HepG2 (cell line): ENCODE measurements at regions not wholly inside any gene's neighbourhood (a gene's known extent, or its start where the extent isn't known, plus 50 kb on each side); places are given as distances from the start of the nearest gene placed in this dataset.

Source experiments
- ARNTL ChIP-seq: sonication (generic); formaldehyde crosslinking; IDR thresholded peaks from 2 replicates; pipeline ENCODE4 v1.4.0; 2020; ENCODE audit warnings: mild to moderate bottlenecking, missing genetic modification reagents
- CBX5 ChIP-seq: sonication (generic); formaldehyde crosslinking; IDR thresholded peaks from 2 replicates; pipeline ENCODE4 v1.4.0; 2020; ENCODE audit warnings: missing genetic modification reagents, borderline replicate concordance
- CHD4 ChIP-seq: fragments of 200-600 bp; sonication (generic); IDR thresholded peaks from 2 replicates; pipeline ENCODE4 v1.7.0; 2017; ENCODE audit warnings: mild to moderate bottlenecking, low read length, borderline replicate concordance
- CREB1 ChIP-seq, 2 experiments: fragments of 450-650 bp in 1 of 2; IDR thresholded peaks; 2 replicates each; pipeline ENCODE4 v1.6.1; 2016 to 2017; ENCODE audit warnings: control low read depth in 1 of 2, mild to moderate bottlenecking in 1 of 2, missing compliant biosample characterization in 1 of 2, missing genetic modification characterization in 1 of 2
- ELF4 ChIP-seq: sonication (generic); formaldehyde crosslinking; IDR thresholded peaks from 2 replicates; pipeline ENCODE4 v1.5.0; 2020; ENCODE audit warnings: missing genetic modification reagents, mild to moderate bottlenecking, moderate library complexity, borderline replicate concordance
- FOSL2 ChIP-seq: sonication (generic); formaldehyde crosslinking; IDR thresholded peaks from 2 replicates; pipeline ENCODE4 v1.4.0; 2020; ENCODE audit warnings: missing genetic modification reagents
- JUN ChIP-seq: sonication (generic); formaldehyde crosslinking; IDR thresholded peaks from 2 replicates; pipeline ENCODE4 v1.4.0; 2020; ENCODE audit warnings: mild to moderate bottlenecking, missing genetic modification reagents
- KDM3A ChIP-seq: IDR thresholded peaks from 2 replicates; pipeline ENCODE4 v1.6.1; 2018; ENCODE audit warnings: low read depth, missing compliant biosample characterization
- MYNN ChIP-seq: sonication (generic); formaldehyde crosslinking; IDR thresholded peaks from 2 replicates; pipeline ENCODE4 v1.4.0; 2020; ENCODE audit warnings: mild to moderate bottlenecking, low read depth, missing genetic modification reagents
- NONO ChIP-seq, 2 experiments: fragments of 450-650 bp in 1 of 2; sonication (generic) in 1 of 2; formaldehyde crosslinking in 1 of 2; IDR thresholded peaks in 1 of 2; conservative IDR thresholded peaks in 1 of 2; 2 replicates each; pipeline versions ENCODE4 v1.6.1 to v1.8.0; 2017 to 2022; ENCODE audit warnings: mild to moderate bottlenecking in 1 of 2, missing genetic modification reagents in 1 of 2, moderate library complexity in 1 of 2
- PCBP2 ChIP-seq: fragments of 200-400 bp; formaldehyde crosslinking; optimal IDR thresholded peaks from 2 replicates; pipeline ENCODE3; 2018; ENCODE audit warnings: low read length, low read depth; ENCODE audit not compliant: poor library complexity, severe bottlenecking
- PHF8 ChIP-seq: sonication (generic); formaldehyde crosslinking; IDR thresholded peaks from 2 replicates; pipeline ENCODE4 v1.5.0; 2020; ENCODE audit warnings: missing genetic modification reagents
- SAP130 ChIP-seq: IDR thresholded peaks from 2 replicates; pipeline ENCODE4 v1.6.1; 2016; ENCODE audit warnings: low read depth
- SNRNP70 ChIP-seq: fragments of 200-400 bp; formaldehyde crosslinking; IDR thresholded peaks from 2 replicates; pipeline ENCODE4 v1.6.1; 2017; ENCODE audit warnings: mild to moderate bottlenecking, low read depth, low read length, moderate library complexity
- TSC22D2 ChIP-seq: sonication (generic); formaldehyde crosslinking; IDR thresholded peaks from 2 replicates; pipeline ENCODE4 v1.5.1; 2020; ENCODE audit warnings: missing genetic modification reagents, mild to moderate bottlenecking, borderline replicate concordance
- ZNF234 ChIP-seq: sonication (generic); formaldehyde crosslinking; conservative IDR thresholded peaks from 2 replicates; pipeline ENCODE4 v1.5.1; 2020; ENCODE audit warnings: mild to moderate bottlenecking, missing genetic modification reagents
- ZNF383 ChIP-seq: sonication (generic); formaldehyde crosslinking; IDR thresholded peaks from 2 replicates; pipeline ENCODE4 v1.4.0; 2020; ENCODE audit warnings: missing genetic modification reagents, mild to moderate bottlenecking, borderline replicate concordance
- ZNF572 ChIP-seq: sonication (generic); formaldehyde crosslinking; IDR thresholded peaks from 2 replicates; pipeline ENCODE4 v1.5.1; 2020; ENCODE audit warnings: mild to moderate bottlenecking, missing genetic modification reagents
- ZNF850 ChIP-seq: sonication (generic); formaldehyde crosslinking; conservative IDR thresholded peaks from 2 replicates; pipeline ENCODE4 v1.9.0; 2021; ENCODE audit warnings: mild to moderate bottlenecking, missing genetic modification reagents
- TF ChIP-seq, protein P1 (sequence below): IDR thresholded peaks from 2 replicates; pipeline ENCODE4 v1.6.1; 2016; ENCODE audit warnings: low read depth, control low read depth
- TF ChIP-seq, protein P2 (sequence below): sonication (generic); formaldehyde crosslinking; IDR thresholded peaks from 2 replicates; pipeline ENCODE4 v1.4.0; 2020; ENCODE audit warnings: missing genetic modification reagents
- TF ChIP-seq, protein P3 (sequence below): sonication (generic); formaldehyde crosslinking; IDR thresholded peaks from 2 replicates; pipeline ENCODE4 v1.5.0; 2020; ENCODE audit warnings: mild to moderate bottlenecking, missing genetic modification reagents
- TF ChIP-seq, protein P4 (sequence below): fragments of 450-650 bp; IDR thresholded peaks from 2 replicates; pipeline ENCODE4 v1.6.1; 2017

DNA sequence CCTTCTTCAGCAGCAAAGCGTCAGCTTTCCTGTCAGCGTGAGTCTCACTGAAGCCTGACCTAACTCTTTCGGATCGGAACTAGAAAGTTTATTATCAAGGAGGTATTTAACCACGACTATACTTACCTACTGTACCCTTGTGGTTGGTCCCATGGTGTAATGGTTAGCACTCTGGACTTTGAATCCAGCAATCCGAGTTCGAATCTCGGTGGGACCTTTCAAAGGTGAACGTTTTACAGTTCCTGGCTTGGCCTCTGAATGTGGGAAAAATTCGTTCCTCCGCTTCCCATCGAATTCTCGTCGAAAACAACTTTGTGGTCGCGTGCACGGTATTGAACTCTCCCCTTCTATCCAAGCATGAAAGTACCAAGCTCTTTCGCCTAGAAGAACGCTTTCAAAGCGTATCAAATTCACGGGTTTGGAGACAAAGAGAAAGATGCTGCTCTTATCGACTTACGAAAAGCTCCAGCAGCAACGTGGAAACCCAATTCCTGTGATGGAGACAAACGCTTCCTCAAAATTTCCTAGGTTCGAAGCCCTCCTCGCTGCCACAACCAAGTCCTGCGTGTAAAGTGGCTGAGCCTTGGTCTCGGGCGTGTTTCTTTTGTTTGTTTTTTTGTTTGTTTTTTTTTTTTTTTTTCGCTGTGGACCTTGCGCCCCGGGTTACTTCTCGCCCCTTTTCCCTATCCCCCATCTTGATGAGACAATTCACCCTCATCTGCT, 63.7 kb downstream of the GPX5 start (continued):
- peak; percentile 82; the same call in 1 of the 2 replicates for TF ChIP-seq KDM3A (CRISPR knock-in tag)
- no peak for TF ChIP-seq MYNN (CRISPR knock-in tag)
- 0 out of 2 replicates have a peak, but pooled peaks have one; percentile 25 for TF ChIP-seq ARNTL (CRISPR knock-in tag)
- peak; percentile 54; the same call in 1 of the 2 replicates for TF ChIP-seq FOSL2 (CRISPR knock-in tag)
- TF ChIP-seq PCBP2, result no peak
- TF ChIP-seq ZNF383 (CRISPR knock-in tag), result no peak
- TF ChIP-seq TSC22D2, result no peak; the same call in 1 of the 2 replicates
- TF ChIP-seq CREB1 (IDR thresholded peaks at IDR 0.05), result no peak
- peak; percentile 75 for TF ChIP-seq CREB1 (CRISPR knock-in tag; IDR thresholded peaks at IDR 0.05)
- peak; percentile 87 for TF ChIP-seq SAP130 (CRISPR knock-in tag)
- TF ChIP-seq NONO (IDR thresholded peaks at IDR 0.05), result no peak
- peak; percentile 19; the same call in 1 of the 2 replicates for TF ChIP-seq NONO (CRISPR knock-in tag; conservative IDR thresholded peaks at IDR 0.05)
- no peak for TF ChIP-seq SNRNP70
- TF ChIP-seq CHD4, result peak; percentile 67; the same call in 1 of the 2 replicates
- TF ChIP-seq, protein P1, sequence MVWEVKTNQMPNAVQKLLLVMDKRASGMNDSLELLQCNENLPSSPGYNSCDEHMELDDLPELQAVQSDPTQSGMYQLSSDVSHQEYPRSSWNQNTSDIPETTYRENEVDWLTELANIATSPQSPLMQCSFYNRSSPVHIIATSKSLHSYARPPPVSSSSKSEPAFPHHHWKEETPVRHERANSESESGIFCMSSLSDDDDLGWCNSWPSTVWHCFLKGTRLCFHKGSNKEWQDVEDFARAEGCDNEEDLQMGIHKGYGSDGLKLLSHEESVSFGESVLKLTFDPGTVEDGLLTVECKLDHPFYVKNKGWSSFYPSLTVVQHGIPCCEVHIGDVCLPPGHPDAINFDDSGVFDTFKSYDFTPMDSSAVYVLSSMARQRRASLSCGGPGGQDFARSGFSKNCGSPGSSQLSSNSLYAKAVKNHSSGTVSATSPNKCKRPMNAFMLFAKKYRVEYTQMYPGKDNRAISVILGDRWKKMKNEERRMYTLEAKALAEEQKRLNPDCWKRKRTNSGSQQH (CRISPR knock-in tag), result 0 out of 2 replicates have a peak, but pooled peaks have one; percentile 31
- TF ChIP-seq, protein P2, sequence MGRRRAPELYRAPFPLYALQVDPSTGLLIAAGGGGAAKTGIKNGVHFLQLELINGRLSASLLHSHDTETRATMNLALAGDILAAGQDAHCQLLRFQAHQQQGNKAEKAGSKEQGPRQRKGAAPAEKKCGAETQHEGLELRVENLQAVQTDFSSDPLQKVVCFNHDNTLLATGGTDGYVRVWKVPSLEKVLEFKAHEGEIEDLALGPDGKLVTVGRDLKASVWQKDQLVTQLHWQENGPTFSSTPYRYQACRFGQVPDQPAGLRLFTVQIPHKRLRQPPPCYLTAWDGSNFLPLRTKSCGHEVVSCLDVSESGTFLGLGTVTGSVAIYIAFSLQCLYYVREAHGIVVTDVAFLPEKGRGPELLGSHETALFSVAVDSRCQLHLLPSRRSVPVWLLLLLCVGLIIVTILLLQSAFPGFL (CRISPR knock-in tag), result no peak
- TF ChIP-seq PHF8 (CRISPR knock-in tag), result peak; percentile 44; the same call in 1 of the 2 replicates
- peak; percentile 83 for TF ChIP-seq CBX5 (CRISPR knock-in tag)
- TF ChIP-seq ZNF572 (CRISPR knock-in tag), result peak; percentile 56; the same call in 1 of the 2 replicates
- TF ChIP-seq, protein P3, sequence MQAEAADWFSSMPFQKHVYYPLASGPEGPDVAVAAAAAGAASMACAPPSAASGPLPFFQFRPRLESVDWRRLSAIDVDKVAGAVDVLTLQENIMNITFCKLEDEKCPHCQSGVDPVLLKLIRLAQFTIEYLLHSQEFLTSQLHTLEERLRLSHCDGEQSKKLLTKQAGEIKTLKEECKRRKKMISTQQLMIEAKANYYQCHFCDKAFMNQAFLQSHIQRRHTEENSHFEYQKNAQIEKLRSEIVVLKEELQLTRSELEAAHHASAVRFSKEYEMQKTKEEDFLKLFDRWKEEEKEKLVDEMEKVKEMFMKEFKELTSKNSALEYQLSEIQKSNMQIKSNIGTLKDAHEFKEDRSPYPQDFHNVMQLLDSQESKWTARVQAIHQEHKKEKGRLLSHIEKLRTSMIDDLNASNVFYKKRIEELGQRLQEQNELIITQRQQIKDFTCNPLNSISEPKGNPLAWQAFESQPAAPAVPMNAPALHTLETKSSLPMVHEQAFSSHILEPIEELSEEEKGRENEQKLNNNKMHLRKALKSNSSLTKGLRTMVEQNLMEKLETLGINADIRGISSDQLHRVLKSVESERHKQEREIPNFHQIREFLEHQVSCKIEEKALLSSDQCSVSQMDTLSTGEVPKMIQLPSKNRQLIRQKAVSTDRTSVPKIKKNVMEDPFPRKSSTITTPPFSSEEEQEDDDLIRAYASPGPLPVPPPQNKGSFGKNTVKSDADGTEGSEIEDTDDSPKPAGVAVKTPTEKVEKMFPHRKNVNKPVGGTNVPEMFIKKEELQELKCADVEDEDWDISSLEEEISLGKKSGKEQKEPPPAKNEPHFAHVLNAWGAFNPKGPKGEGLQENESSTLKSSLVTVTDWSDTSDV (CRISPR knock-in tag), result no peak
- TF ChIP-seq, protein P4, sequence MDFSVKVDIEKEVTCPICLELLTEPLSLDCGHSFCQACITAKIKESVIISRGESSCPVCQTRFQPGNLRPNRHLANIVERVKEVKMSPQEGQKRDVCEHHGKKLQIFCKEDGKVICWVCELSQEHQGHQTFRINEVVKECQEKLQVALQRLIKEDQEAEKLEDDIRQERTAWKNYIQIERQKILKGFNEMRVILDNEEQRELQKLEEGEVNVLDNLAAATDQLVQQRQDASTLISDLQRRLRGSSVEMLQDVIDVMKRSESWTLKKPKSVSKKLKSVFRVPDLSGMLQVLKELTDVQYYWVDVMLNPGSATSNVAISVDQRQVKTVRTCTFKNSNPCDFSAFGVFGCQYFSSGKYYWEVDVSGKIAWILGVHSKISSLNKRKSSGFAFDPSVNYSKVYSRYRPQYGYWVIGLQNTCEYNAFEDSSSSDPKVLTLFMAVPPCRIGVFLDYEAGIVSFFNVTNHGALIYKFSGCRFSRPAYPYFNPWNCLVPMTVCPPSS, result no peak
- TF ChIP-seq ZNF850 (CRISPR knock-in tag), result 0 out of 2 replicates have a peak, but pooled peaks have one; percentile 42
- no peak for TF ChIP-seq ELF4
- TF ChIP-seq ZNF234 (CRISPR knock-in tag), result no peak
- no peak for TF ChIP-seq JUN (CRISPR knock-in tag)
